Small intestine (tissue), 7 donors: ENCODE measurements at regions not wholly inside any gene's neighbourhood (a gene's known extent, or its start where the extent isn't known, plus 50 kb on each side); places are given as distances from the start of the nearest gene placed in this dataset.

ENCODE experiments used
- DNase-seq, 2 donors: peaks; one replicate each; pipeline versions ENCODE4 v3.0.0 to v3.0.0-alpha.2; 2013
- FAIRE-seq: peaks from 2 replicates; lab custom pipeline; 2012; peaks lifted over from hg19 to GRCh38; lab: Jason Lieb, UNC
- H3K27ac ChIP-seq, 3 donors: one replicate each; pipeline ENCODE4 v1.5.1; 2013; ENCODE audit warnings: low read length in 2 of 3, mild to moderate bottlenecking in 2 of 3, control low read depth in 1 of 3, inconsistent platforms in 1 of 3, low read depth in 1 of 3, moderate library complexity in 1 of 3
- H3K27me3 ChIP-seq, 3 donors: one replicate each; pipeline ENCODE4 v1.6.1; 2013; ENCODE audit warnings: low read length in 3 of 3, inconsistent platforms in 1 of 3; ENCODE audit not compliant: control insufficient read depth in 3 of 3, insufficient read depth in 3 of 3
- H3K36me3 ChIP-seq, 3 donors: one replicate each; pipeline ENCODE4 v1.6.1; 2013; ENCODE audit warnings: low read length in 3 of 3, inconsistent platforms in 1 of 3, low read depth in 1 of 3, mild to moderate bottlenecking in 1 of 3, moderate library complexity in 1 of 3; ENCODE audit not compliant: control insufficient read depth in 3 of 3, insufficient read depth in 2 of 3
- H3K4me1 ChIP-seq, 3 donors: one replicate each; pipeline ENCODE4 v1.6.1; 2013; ENCODE audit warnings: low read length in 2 of 3, inconsistent platforms in 1 of 3, low read depth in 1 of 3, mild to moderate bottlenecking in 1 of 3, moderate library complexity in 1 of 3; ENCODE audit not compliant: control insufficient read depth in 3 of 3, insufficient read depth in 2 of 3
- H3K4me3 ChIP-seq, 3 donors: one replicate each; pipeline ENCODE4 v1.5.1; 2013; ENCODE audit warnings: low read length in 3 of 3, control low read depth in 1 of 3, inconsistent platforms in 1 of 3, low read depth in 1 of 3, mild to moderate bottlenecking in 1 of 3, moderate library complexity in 1 of 3
- H3K9me3 ChIP-seq, 2 donors: one replicate each; pipeline ENCODE4 v1.6.1; 2013; ENCODE audit warnings: low read depth in 1 of 2, low read length in 1 of 2; ENCODE audit not compliant: control insufficient read depth in 2 of 2, insufficient read depth in 1 of 2
- WGBS, 3 donors: extraction: QIAGEN DNeasy Blood & Tissue Kit; methylation state at CpG; one replicate each; pipeline ENCODE4 v1.1.7; 2013; 5-methylcytosine and 5-hydroxymethylcytosine counted together
- donor health status: healthy with polysubstance abuse.
- donor health status: control.
- donor health status: control.
- donor health status: Bipolar disorder and iron deficiency.
- donor health status: healthy.

- FAIRE-seq (no peak), DNase-seq (no peak)
- H3K27ac ChIP-seq: no peak overlapping the region
- no peaks in the 10 kb centered on the region for H3K36me3 ChIP-seq
- H3K4me1 ChIP-seq: no peaks in the 10 kb centered on the region
- peaks cover 0 to 5% of the 10 kb centered on the region in 2 donors for H3K9me3 ChIP-seq
- WGBS, 3 donors: 91 to 96% (median 91%) methylated on average over 27 to 28 of the region's 28 CpGs
- H3K4me3 ChIP-seq: no peak overlapping the region
- no peaks in the 10 kb centered on the region for H3K27me3 ChIP-seq
Measured at GRCh38 chr18:75133721-75134610, 75.0 kb downstream of the PTGR3 start.

- no peak for FAIRE-seq
Measured at GRCh38 chr18:75132931-75133525, 75.9 kb downstream of the PTGR3 start.

GRCh38 chr18:75132098-75132870, 76.7 kb downstream of the PTGR3 start:
- Histone ChIP-seq H3K4me1 (peaks cover 0 to 15% (median 3%) of the 10 kb centered on the region in 3 donors), H3K27ac (no peak overlapping the region), H3K9me3 (peaks cover 0 to 5% of the 10 kb centered on the region in 2 donors), H3K4me3 (no peak overlapping the region), H3K36me3 (no peaks in the 10 kb centered on the region), H3K27me3 (no peaks in the 10 kb centered on the region)
- DNase-seq (no peak), FAIRE-seq (no peak)
- WGBS, 3 donors: 92 to 94% (median 92%) methylated on average over 27 of the region's 27 CpGs

More at GRCh38 chr18:75132931-75133525, 75.9 kb downstream of the PTGR3 start:
- Histone ChIP-seq H3K4me1 (peaks cover 0 to 9% (median 2%) of the 10 kb centered on the region in 3 donors), H3K36me3 (no peaks in the 10 kb centered on the region), H3K9me3 (peaks cover 0 to 5% of the 10 kb centered on the region in 2 donors), H3K27me3 (no peaks in the 10 kb centered on the region), H3K4me3 (no peak overlapping the region), H3K27ac (no peak overlapping the region)
- 78 to 83% (median 80%) methylated on average over 13 of the region's 13 CpGs for WGBS, 3 donors
- DNase-seq: peak in 1 of 2 donors; percentile 19

GRCh38 chr18:75131381-75132000, 77.4 kb downstream of the PTGR3 start:
- FAIRE-seq: no peak
- H3K4me1 ChIP-seq: peaks cover 0 to 19% (median 3%) of the 10 kb centered on the region in 3 donors
- H3K36me3 ChIP-seq: no peaks in the 10 kb centered on the region
- 72 to 91% (median 84%) methylated on average over 20 of the region's 20 CpGs for WGBS, 3 donors
- H3K9me3 ChIP-seq: peaks cover 0 to 5% of the 10 kb centered on the region in 2 donors
- H3K27me3 ChIP-seq: no peaks in the 10 kb centered on the region
- no peak overlapping the region for H3K27ac ChIP-seq
- DNase-seq: no peak
- H3K4me3 ChIP-seq: no peak overlapping the region

- no peak for DNase-seq
- 84 to 89% (median 89%) methylated on average over 13 of the region's 13 CpGs for WGBS, 3 donors
- FAIRE-seq: no peak
Measured at GRCh38 chr18:75130591-75131328, 78.2 kb downstream of the PTGR3 start.

GRCh38 chr18:75129717-75130477, 79.0 kb downstream of the PTGR3 start:
- peaks cover 0 to 5% of the 10 kb centered on the region in 2 donors for H3K9me3 ChIP-seq
- H3K27me3 ChIP-seq: no peaks in the 10 kb centered on the region
- no peaks in the 10 kb centered on the region for H3K36me3 ChIP-seq
- 88 to 95% (median 93%) methylated on average over 18 of the region's 18 CpGs for WGBS, 3 donors
- no peak overlapping the region for H3K4me3 ChIP-seq
- H3K27ac ChIP-seq: no peak overlapping the region
- FAIRE-seq: no peak
- H3K4me1 ChIP-seq: peaks cover 0 to 25% (median 3%) of the 10 kb centered on the region in 3 donors
- DNase-seq: no peak

More at GRCh38 chr18:75130591-75131328, 78.2 kb downstream of the PTGR3 start:
- Histone ChIP-seq H3K27ac (no peak overlapping the region), H3K27me3 (no peaks in the 10 kb centered on the region), H3K4me3 (no peak overlapping the region), H3K36me3 (no peaks in the 10 kb centered on the region), H3K9me3 (peaks cover 0 to 5% of the 10 kb centered on the region in 2 donors), H3K4me1 (peaks cover 0 to 25% (median 3%) of the 10 kb centered on the region in 3 donors)
